Right lobe of liver (tissue), 6 donors: ENCODE measurements at regions not wholly inside any gene's neighbourhood (a gene's known extent, or its start where the extent isn't known, plus 50 kb on each side); places are given as distances from the start of the nearest gene placed in this dataset.
"Not testable (repeated sequence)": the region's sequence is repeated elsewhere in the genome, so short reads cannot be mapped to it uniquely, and the experiment has no call there.

Source experiments
- ATAC-seq, 4 donors: fragments of 200-7000 bp; cut with Tn5 transposase; one replicate each; pipeline ENCODE4 v1.9.1; 2020; ENCODE audit warnings: mild to moderate bottlenecking in 4 of 4, moderate library complexity in 4 of 4
- DNase-seq, 3 donors: peaks; one replicate each; pipeline ENCODE4 v3.0.0-alpha.2; 2020
- H3K27ac ChIP-seq, 3 donors: fragments of 200-600 bp; one replicate each; pipeline ENCODE4 v1.8.0; 2022
- H3K27me3 ChIP-seq, 2 donors: fragments of 200-600 bp; one replicate each; pipeline ENCODE4 v1.8.0; 2022
- H3K36me3 ChIP-seq, 4 donors: fragments of 200-600 bp; sonication (generic) in 1 of 4; one replicate each; pipeline versions ENCODE4 v1.5.1 to v1.8.0; 2017 to 2022; ENCODE audit warnings: control low read depth in 1 of 4
- H3K4me1 ChIP-seq, 4 donors: fragments of 200-600 bp; sonication (generic) in 1 of 4; one replicate each; pipeline versions ENCODE4 v1.5.1 to v1.8.0; 2017 to 2022; ENCODE audit warnings: control low read depth in 1 of 4
- H3K4me3 ChIP-seq, 3 donors: fragments of 200-600 bp; one replicate each; pipeline ENCODE4 v1.8.0; 2022
- H3K9me3 ChIP-seq, 4 donors: fragments of 200-600 bp; sonication (generic) in 1 of 4; one replicate each; pipeline versions ENCODE4 v1.5.1 to v1.8.0; 2017 to 2022; ENCODE audit warnings: control low read depth in 1 of 4
- POLR2A ChIP-seq: fragments of 450-650 bp; IDR thresholded peaks from one replicate; pipeline ENCODE4 v1.6.1; 2017; ENCODE audit warnings: antibody characterized with exemption, mild to moderate bottlenecking
- WGBS: methylation state at CpG from one replicate; pipeline ENCODE4 v1.1.6; 2018; ENCODE audit warnings: low coverage, low lambda C conversion rate; ENCODE audit not compliant: insufficient coverage; ENCODE audit errors: missing lambda C conversion rate; 5-methylcytosine and 5-hydroxymethylcytosine counted together
- intact Hi-C, 2 donors: fragments of 100-400 bp; cut with DNase I; formaldehyde crosslinking; loops; one replicate each; pipeline versions ENCODE4 v1.11.2 to v1.14.1; 2022
- TF ChIP-seq, protein P1 (sequence below), 4 donors: fragments of 200-600 bp in 3 of 4; fragments of 450-650 bp in 1 of 4; IDR thresholded peaks; one replicate each; pipeline versions ENCODE4 v1.5.1 to v1.8.0; 2016 to 2022; ENCODE audit warnings: antibody characterized with exemption in 4 of 4, mild to moderate bottlenecking in 2 of 4
- donor health status: DM: no; HTN: yes; CAD: no.
- donor health status: DM: no; HTN: no; CAD: no.
- donor health status: DM: no; HTN: no; CAD: no.
- donor health status: DM: no; HTN: yes; CAD: no.
- donor health status: DM: no; HTN: yes; CAD: no.

DNA sequence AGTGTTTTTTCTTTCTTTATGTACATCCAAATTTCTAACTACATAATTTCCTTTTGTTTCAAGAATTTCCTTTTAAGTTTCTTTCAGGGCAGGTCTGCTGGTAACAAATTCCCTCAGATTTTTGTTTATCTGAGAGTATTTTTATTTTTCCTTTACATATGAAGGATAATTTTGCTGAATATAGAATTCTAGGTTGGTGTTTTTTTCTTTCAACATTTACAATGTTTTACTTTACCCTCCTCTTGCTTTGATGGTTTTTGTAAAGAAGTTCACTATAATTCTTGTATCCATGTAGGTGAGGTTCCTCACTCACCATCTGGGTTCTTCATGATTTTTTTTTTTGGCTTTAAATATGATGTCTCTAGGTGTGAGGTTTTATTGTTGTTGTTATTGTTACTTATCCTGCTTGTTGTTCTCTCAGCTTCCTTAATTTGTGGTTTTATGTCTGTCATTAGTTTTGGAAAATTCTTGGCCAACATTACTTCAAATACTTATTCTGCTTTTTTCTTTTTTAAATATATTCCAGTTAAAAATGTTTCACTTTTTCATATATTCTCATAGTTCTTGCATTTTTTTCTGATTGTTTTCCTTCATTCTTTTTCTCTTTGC, 580.1 kb upstream of the CITED2 start:
- no peaks in the 10 kb centered on the region for H3K4me1 ChIP-seq
- no peaks in the 10 kb centered on the region for H3K9me3 ChIP-seq
- H3K36me3 ChIP-seq = no peaks in the 10 kb centered on the region
- intact Hi-C loops = no loop called here
- no peaks in the 10 kb centered on the region for H3K27me3 ChIP-seq
- no peak for ATAC-seq
- H3K27ac ChIP-seq = no peak overlapping the region
- TF ChIP-seq, protein P1, sequence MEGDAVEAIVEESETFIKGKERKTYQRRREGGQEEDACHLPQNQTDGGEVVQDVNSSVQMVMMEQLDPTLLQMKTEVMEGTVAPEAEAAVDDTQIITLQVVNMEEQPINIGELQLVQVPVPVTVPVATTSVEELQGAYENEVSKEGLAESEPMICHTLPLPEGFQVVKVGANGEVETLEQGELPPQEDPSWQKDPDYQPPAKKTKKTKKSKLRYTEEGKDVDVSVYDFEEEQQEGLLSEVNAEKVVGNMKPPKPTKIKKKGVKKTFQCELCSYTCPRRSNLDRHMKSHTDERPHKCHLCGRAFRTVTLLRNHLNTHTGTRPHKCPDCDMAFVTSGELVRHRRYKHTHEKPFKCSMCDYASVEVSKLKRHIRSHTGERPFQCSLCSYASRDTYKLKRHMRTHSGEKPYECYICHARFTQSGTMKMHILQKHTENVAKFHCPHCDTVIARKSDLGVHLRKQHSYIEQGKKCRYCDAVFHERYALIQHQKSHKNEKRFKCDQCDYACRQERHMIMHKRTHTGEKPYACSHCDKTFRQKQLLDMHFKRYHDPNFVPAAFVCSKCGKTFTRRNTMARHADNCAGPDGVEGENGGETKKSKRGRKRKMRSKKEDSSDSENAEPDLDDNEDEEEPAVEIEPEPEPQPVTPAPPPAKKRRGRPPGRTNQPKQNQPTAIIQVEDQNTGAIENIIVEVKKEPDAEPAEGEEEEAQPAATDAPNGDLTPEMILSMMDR (IDR thresholded peaks at IDR 0.05) = no peak
- TF ChIP-seq POLR2A = no peak
- no peak overlapping the region for H3K4me3 ChIP-seq
- DNase-seq = no peak

DNA sequence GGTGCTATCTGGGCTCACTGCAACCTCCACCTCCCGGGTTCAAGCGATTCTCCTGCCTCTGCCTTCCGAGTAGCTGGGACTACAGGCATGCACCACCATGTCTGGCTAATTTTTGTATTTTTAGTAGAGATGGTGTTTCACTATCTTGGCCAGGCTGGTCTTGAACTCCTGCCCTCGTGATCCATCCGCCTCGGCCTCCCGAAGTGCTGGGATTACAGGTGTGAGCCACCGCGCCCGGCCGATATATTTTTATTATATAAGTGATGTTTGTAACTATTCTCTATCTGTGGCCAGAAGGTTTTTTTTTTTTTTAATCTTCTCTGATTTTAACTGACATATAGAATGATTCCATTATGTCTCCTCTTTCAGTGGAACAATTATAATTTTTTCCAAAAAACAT, 579.3 kb upstream of the CITED2 start:
- H3K4me1 ChIP-seq, H3K4me3 ChIP-seq, H3K9me3 ChIP-seq, H3K27me3 ChIP-seq, H3K27ac ChIP-seq, DNase-seq, ATAC-seq, H3K36me3 ChIP-seq, intact Hi-C loops: not testable (repeated sequence)
- 61% methylated on average over 5 of the region's 11 CpGs for WGBS

DNA sequence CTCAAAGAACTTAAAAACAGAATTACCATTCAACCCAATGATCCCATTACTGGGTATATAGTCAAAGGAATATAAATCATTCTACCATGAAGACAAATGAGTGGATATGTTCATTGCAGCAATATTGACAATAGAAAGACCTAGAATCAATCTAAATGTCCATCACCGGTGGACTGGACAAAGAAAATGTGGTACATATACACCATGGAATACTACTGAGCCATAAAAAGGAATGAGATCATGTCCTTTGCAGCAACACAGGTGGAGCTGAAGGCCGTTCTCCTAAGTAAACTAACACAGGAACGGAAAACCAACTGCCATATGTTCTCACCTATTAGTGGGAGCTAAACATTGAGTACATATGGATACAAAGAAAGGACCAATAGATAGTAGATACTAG, 576.7 kb upstream of the CITED2 start:
- TF ChIP-seq, protein P1 (IDR thresholded peaks at IDR 0.05) = no peak
- no peak for TF ChIP-seq POLR2A

DNA sequence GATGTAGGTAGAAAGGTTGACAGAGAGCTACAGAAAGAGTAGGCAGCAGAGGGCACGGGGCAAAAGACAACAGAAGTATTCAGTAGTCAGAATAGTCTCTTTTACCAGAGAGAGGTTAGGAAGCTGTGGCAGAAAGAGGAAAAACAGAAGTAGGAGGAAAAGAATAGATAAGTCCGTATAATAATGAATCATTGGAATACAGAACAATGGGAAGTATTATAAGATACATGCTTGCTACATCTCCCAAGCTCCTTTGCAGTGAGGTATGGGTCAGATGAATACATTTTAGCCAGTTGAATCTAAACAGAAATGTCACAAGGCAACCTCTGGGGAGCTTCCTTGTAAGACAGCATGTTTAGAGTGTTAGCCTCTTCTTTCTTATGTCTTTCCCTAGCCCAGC, 570.5 kb upstream of the CITED2 start:
- no peak for DNase-seq
- intact Hi-C loops = no loop called here
- Histone ChIP-seq H3K4me3 (no peak overlapping the region), H3K4me1 (no peaks in the 10 kb centered on the region), H3K36me3 (no peaks in the 10 kb centered on the region), H3K27ac (no peak overlapping the region), H3K27me3 (no peaks in the 10 kb centered on the region), H3K9me3 (no peaks in the 10 kb centered on the region)
- no peak for TF ChIP-seq POLR2A
- 67% methylated on average over 2 of the region's 2 CpGs for WGBS
- ATAC-seq = no peak

More for the DNA sequence above, 576.7 kb upstream of the CITED2 start:
- Histone ChIP-seq H3K4me1 (no peaks in the 10 kb centered on the region), H3K27ac (no peak overlapping the region), H3K27me3 (no peaks in the 10 kb centered on the region), H3K4me3 (no peak overlapping the region), H3K9me3 (no peaks in the 10 kb centered on the region), H3K36me3 (no peaks in the 10 kb centered on the region)
- DNase-seq (no peak), ATAC-seq (no peak)
- WGBS = 67% methylated on average over 3 of the region's 3 CpGs
- intact Hi-C loops = no loop called here

DNA sequence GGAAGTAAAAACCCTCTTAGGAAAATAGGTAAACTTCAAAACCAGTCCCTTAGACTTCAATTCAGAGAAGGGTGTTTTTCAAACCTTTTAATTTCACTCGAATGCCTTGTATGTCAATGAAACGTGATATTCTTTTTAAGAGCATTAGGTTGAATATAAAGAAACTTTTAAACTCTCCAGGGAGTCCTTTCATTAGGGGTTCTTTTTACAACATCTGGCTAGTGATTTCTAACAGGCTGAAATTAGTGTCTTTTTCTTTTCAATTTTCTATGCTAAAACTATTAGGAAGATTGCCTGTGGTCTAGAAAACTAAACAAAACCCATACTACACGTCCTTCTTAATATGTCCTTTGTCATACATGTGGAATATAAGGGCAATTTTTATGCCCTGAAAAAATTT, 569.7 kb upstream of the CITED2 start:
- Histone ChIP-seq H3K36me3 (no peaks in the 10 kb centered on the region), H3K4me1 (no peaks in the 10 kb centered on the region), H3K9me3 (no peaks in the 10 kb centered on the region), H3K27me3 (no peaks in the 10 kb centered on the region), H3K4me3 (no peak overlapping the region), H3K27ac (no peak overlapping the region)
- no peak for DNase-seq
- no peak for ATAC-seq
- intact Hi-C loops = no loop called here
- TF ChIP-seq, protein P1 (IDR thresholded peaks at IDR 0.05) = no peak
- TF ChIP-seq POLR2A = no peak
- WGBS = 78% methylated on average over 3 of the region's 3 CpGs

DNA sequence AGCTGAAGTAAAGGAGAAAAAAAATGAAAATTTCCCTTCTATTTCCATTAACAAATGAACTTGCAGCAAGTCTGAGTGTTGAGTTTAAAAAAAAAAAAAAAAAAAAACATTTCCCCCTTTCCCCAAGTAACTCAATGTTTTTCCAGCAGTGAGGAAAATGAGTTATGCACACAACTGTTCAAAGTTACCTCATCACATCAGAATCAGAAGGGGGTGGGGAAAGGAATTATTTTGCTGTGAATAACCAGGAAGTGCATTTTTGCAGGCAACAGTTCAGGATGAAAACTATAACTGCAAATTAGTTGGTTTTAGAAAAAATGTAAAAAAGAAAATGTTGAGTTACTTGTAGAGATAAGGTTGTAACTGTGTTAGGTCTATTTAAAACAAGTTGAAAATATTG, 568.9 kb upstream of the CITED2 start:
- ATAC-seq = peak in 1 of 4 donors; percentile 89
- no peaks in the 10 kb centered on the region for H3K4me1 ChIP-seq
- H3K27me3 ChIP-seq = no peaks in the 10 kb centered on the region
- no peak overlapping the region for H3K4me3 ChIP-seq
- TF ChIP-seq POLR2A = no peak
- TF ChIP-seq, protein P1 (IDR thresholded peaks at IDR 0.05) = no peak
- no peaks in the 10 kb centered on the region for H3K36me3 ChIP-seq
- no peak overlapping the region for H3K27ac ChIP-seq
- intact Hi-C loops = no loop called here
- H3K9me3 ChIP-seq = no peaks in the 10 kb centered on the region
- no peak for DNase-seq
